ENCODE measurements at regions not wholly inside any gene's neighbourhood (a gene's known extent, or its start where the extent isn't known, plus 50 kb on each side); places are given as distances from the start of the nearest gene placed in this dataset.
"Not testable (repeated sequence)": the region's sequence is repeated elsewhere in the genome, so short reads cannot be mapped to it uniquely, and the experiment has no call there.

- ATAC-seq (ENCODE audit: low FRiP score) = no peak
- DNase-seq (ENCODE audit: low spot score) = no peak
- TF ChIP-seq CTCF (IDR thresholded peaks at IDR 0.05) = no peak
These were observed 271.6 kb downstream of the EIPR1 start for GRCh38 chr2:3105814-3106569.

- ATAC-seq (ENCODE audit: low FRiP score); DNase-seq (ENCODE audit: low spot score): not testable (repeated sequence)
These were observed 272.4 kb downstream of the EIPR1 start for GRCh38 chr2:3104958-3105813.

GRCh38 chr2:3104261-3104660 lies 273.4 kb downstream of the EIPR1 start:
- ATAC-seq (ENCODE audit: low FRiP score) (no peak), DNase-seq (ENCODE audit: low spot score) (no peak)
- no peak for TF ChIP-seq CTCF (IDR thresholded peaks at IDR 0.05)

GRCh38 chr2:3102922-3103569 lies 274.6 kb downstream of the EIPR1 start:
- ATAC-seq (ENCODE audit: low FRiP score) (no peak), DNase-seq (ENCODE audit: low spot score) (no peak)
- TF ChIP-seq CTCF (IDR thresholded peaks at IDR 0.05) = no peak

GRCh38 chr2:3102081-3102921 lies 275.3 kb downstream of the EIPR1 start:
- TF ChIP-seq CTCF (IDR thresholded peaks at IDR 0.05) = no peak
- DNase-seq (ENCODE audit: low spot score) (no peak), ATAC-seq (ENCODE audit: low FRiP score) (no peak)

- TF ChIP-seq CTCF (IDR thresholded peaks at IDR 0.05) = no peak
- ATAC-seq (ENCODE audit: low FRiP score) (no peak), DNase-seq (ENCODE audit: low spot score) (no peak)
These were observed 276.3 kb downstream of the EIPR1 start for GRCh38 chr2:3101016-3101942.
